ENCODE measurements at regions not wholly inside any gene's neighbourhood (a gene's known extent, or its start where the extent isn't known, plus 50 kb on each side); places are given as distances from the start of the nearest gene placed in this dataset.

- no peak for DNase-seq
Observed at GRCh38 chr22:48605856-48606481, 1221.7 kb downstream of the BRD1 start.

- DNase-seq: no peak
Observed at GRCh38 chr22:48605125-48605524, 1222.5 kb downstream of the BRD1 start.

- DNase-seq: no peak
Observed at GRCh38 chr22:48603621-48604320, 1223.9 kb downstream of the BRD1 start.

GRCh38 chr22:48602805-48603518 is 1224.7 kb downstream of the BRD1 start:
- no peak for DNase-seq

GRCh38 chr22:48600681-48601080 is 1227.0 kb downstream of the BRD1 start:
- DNase-seq: no peak

- no peak for DNase-seq
Observed at GRCh38 chr22:48600171-48600570, 1227.5 kb downstream of the BRD1 start.

- no peak for DNase-seq
Observed at GRCh38 chr22:48599346-48599745, 1228.3 kb downstream of the BRD1 start.

GRCh38 chr22:48596111-48596850 is 1231.4 kb downstream of the BRD1 start:
- DNase-seq: no peak

GRCh38 chr22:48595511-48595905 is 1232.2 kb downstream of the BRD1 start:
- DNase-seq: no peak

- no peak for DNase-seq
Observed at GRCh38 chr22:48594757-48595510, 1232.7 kb downstream of the BRD1 start.

GRCh38 chr22:48594016-48594756 is 1233.5 kb downstream of the BRD1 start:
- no peak for DNase-seq

- no peak for DNase-seq
Observed at GRCh38 chr22:48593551-48593950, 1234.1 kb downstream of the BRD1 start.

GRCh38 chr22:48592931-48593330 is 1234.7 kb downstream of the BRD1 start:
- DNase-seq: no peak

GRCh38 chr22:48592488-48592887 is 1235.2 kb downstream of the BRD1 start:
- DNase-seq: no peak

- DNase-seq: no peak
Observed at GRCh38 chr22:48592066-48592345, 1235.7 kb downstream of the BRD1 start.

- DNase-seq: no peak
Observed at GRCh38 chr22:48591286-48592065, 1236.2 kb downstream of the BRD1 start.

- no peak for DNase-seq
Observed at GRCh38 chr22:48589901-48590300, 1237.8 kb downstream of the BRD1 start.

- DNase-seq: no peak
Observed at GRCh38 chr22:48588878-48589450, 1238.7 kb downstream of the BRD1 start.

GRCh38 chr22:48588151-48588877 is 1239.4 kb downstream of the BRD1 start:
- no peak for DNase-seq

GRCh38 chr22:48587236-48587865 is 1240.3 kb downstream of the BRD1 start:
- DNase-seq: no peak

Measured in stimulated activated CD4-positive, alpha-beta T cell treated with anti-CD3 and anti-CD28 coated beads, Interleukin-12 subunit alpha, Interleukin-12 subunit beta, amount 100 ng/mL, for 4 hours (primary cell).